Spleen (tissue), 11 donors: ENCODE measurements at regions not wholly inside any gene's neighbourhood (a gene's known extent, or its start where the extent isn't known, plus 50 kb on each side); places are given as distances from the start of the nearest gene placed in this dataset.

ENCODE experiments used
- DNase-seq: peaks from one replicate; pipeline ENCODE4 v3.0.0-alpha.2; 2020
- H3K27ac ChIP-seq, 8 donors: fragments of 200-600 bp; sonication (generic) in 7 of 8; 1 replicate in 4 of 8; 2 replicates in 4 of 8; pipeline versions ENCODE4 v1.5.0 to v1.8.0; 2016 to 2021; ENCODE audit warnings: inconsistent platforms in 4 of 8, mild to moderate bottlenecking in 4 of 8, moderate library complexity in 1 of 8
- H3K27me3 ChIP-seq, 7 donors: fragments of 200-600 bp; sonication (generic) in 6 of 7; replicated peaks in 1 of 7; 1 replicate in 4 of 7; 2 replicates in 3 of 7; pipeline versions ENCODE4 v1.5.0 to v1.8.0; 2016 to 2021; ENCODE audit warnings: inconsistent platforms in 3 of 7, mild to moderate bottlenecking in 1 of 7
- H3K36me3 ChIP-seq, 6 donors: fragments of 200-600 bp; sonication (generic) in 5 of 6; 1 replicate in 4 of 6; 2 replicates in 2 of 6; pipeline versions ENCODE4 v1.5.0 to v1.8.0; 2016 to 2021; ENCODE audit warnings: inconsistent platforms in 2 of 6
- H3K4me1 ChIP-seq, 6 donors: fragments of 200-600 bp; sonication (generic) in 5 of 6; 1 replicate in 3 of 6; 2 replicates in 3 of 6; pipeline versions ENCODE4 v1.5.0 to v1.8.0; 2016 to 2021; ENCODE audit warnings: inconsistent platforms in 3 of 6
- H3K4me3 ChIP-seq, 8 donors: fragments of 200-600 bp; sonication (generic) in 7 of 8; 1 replicate in 4 of 8; 2 replicates in 4 of 8; pipeline versions ENCODE4 v1.5.0 to v1.8.0; 2016 to 2021; ENCODE audit warnings: inconsistent platforms in 4 of 8, mild to moderate bottlenecking in 4 of 8, moderate library complexity in 2 of 8
- H3K9me3 ChIP-seq, 8 donors: fragments of 200-600 bp; sonication (generic) in 7 of 8; 1 replicate in 4 of 8; 2 replicates in 4 of 8; pipeline versions ENCODE4 v1.5.0 to v1.8.0; 2016 to 2021; ENCODE audit warnings: inconsistent platforms in 4 of 8
- CTCF ChIP-seq, 11 experiments: fragments of 200-600 bp in 7 of 11; fragments of 450-650 bp in 4 of 11; sonication (generic) in 4 of 11; IDR thresholded peaks in 8 of 11; conservative IDR thresholded peaks in 3 of 11; 1 replicate in 7 of 11; 2 replicates in 4 of 11; pipeline versions ENCODE4 v1.4.0 to v1.8.0; 2016 to 2021; ENCODE audit warnings: antibody characterized with exemption in 11 of 11, inconsistent platforms in 4 of 11, mild to moderate bottlenecking in 1 of 11
- POLR2A ChIP-seq, 3 donors: fragments of 450-650 bp; IDR thresholded peaks; one replicate each; pipeline ENCODE4 v1.5.1; 2017; ENCODE audit warnings: antibody characterized with exemption in 3 of 3, mild to moderate bottlenecking in 1 of 3
- POLR2AphosphoS5 ChIP-seq, 3 donors: sonication (generic); formaldehyde crosslinking; IDR thresholded peaks; one replicate each; pipeline ENCODE4 v1.5.1; 2017; ENCODE audit warnings: antibody characterized with exemption in 3 of 3
- WGBS, 5 donors: extraction: QIAGEN DNeasy Blood & Tissue Kit in 3 of 5; methylation state at CpG; one replicate each; pipeline versions ENCODE4 v1.1.5 to v1.1.7; 2013 to 2018; 5-methylcytosine and 5-hydroxymethylcytosine counted together
- intact Hi-C: fragments of 100-400 bp; cut with DNase I; formaldehyde crosslinking; loops from one replicate; pipeline ENCODE4 v1.15.0; 2023; ENCODE audit warnings: low total_unique reads
- donor health status: healthy with polysubstance abuse.
- donor health status: DM: no; HTN: no; CAD: no; lungs with moderate emphysema.
- donor health status: DM: no; HTN: no; CAD: no.
- donor health status: Bipolar disorder and iron deficiency.
- donor health status: healthy.
- donor health status: DM: no; HTN: no; CAD: no.
- donor health status: DM: yes; HTN: yes; CAD: no.

- Histone ChIP-seq H3K36me3 (no peaks in the 10 kb centered on the region), H3K9me3 (no peaks in the 10 kb centered on the region), H3K27ac (no peak overlapping the region), H3K27me3 (peaks cover 0 to 13% (median 0%) of the 10 kb centered on the region in 7 donors), H3K4me1 (no peaks in the 10 kb centered on the region), H3K4me3 (no peak overlapping the region)
- intact Hi-C loops = no loop called here
- DNase-seq = no peak
- WGBS, 5 donors = 13 to 24% (median 17%) methylated on average over 2 of the region's 2 CpGs
- TF ChIP-seq CTCF (IDR thresholded peaks at IDR 0.05 in 8 of 11, conservative IDR thresholded peaks at IDR 0.05 in 3 of 11) (no peak), POLR2AphosphoS5 (IDR thresholded peaks at IDR 0.05) (no peak), POLR2A (IDR thresholded peaks at IDR 0.05) (no peak)
These were observed 676.6 kb downstream of the DHX35 start for GRCh38 chr20:39638731-39639130.

- Histone ChIP-seq H3K9me3 (no peaks in the 10 kb centered on the region), H3K36me3 (no peaks in the 10 kb centered on the region), H3K27ac (no peak overlapping the region), H3K27me3 (peaks cover 0 to 8% (median 0%) of the 10 kb centered on the region in 7 donors), H3K4me1 (no peaks in the 10 kb centered on the region), H3K4me3 (no peak overlapping the region)
- no peak for DNase-seq
- intact Hi-C loops = no loop called here
- TF ChIP-seq POLR2AphosphoS5 (IDR thresholded peaks at IDR 0.05) = no peak
- TF ChIP-seq CTCF (IDR thresholded peaks at IDR 0.05 in 8 of 11, conservative IDR thresholded peaks at IDR 0.05 in 3 of 11) = no peak
- no peak for TF ChIP-seq POLR2A (IDR thresholded peaks at IDR 0.05)
- 66 to 74% (median 69%) methylated on average over 7 of the region's 7 CpGs for WGBS, 5 donors
These were observed 671.5 kb downstream of the DHX35 start for GRCh38 chr20:39633689-39634088.

GRCh38 chr20:39632757-39633156 is 670.6 kb downstream of the DHX35 start:
- Histone ChIP-seq H3K36me3 (no peaks in the 10 kb centered on the region), H3K9me3 (no peaks in the 10 kb centered on the region), H3K27me3 (peaks cover 0 to 8% (median 0%) of the 10 kb centered on the region in 7 donors), H3K27ac (no peak overlapping the region), H3K4me1 (no peaks in the 10 kb centered on the region), H3K4me3 (no peak overlapping the region)
- intact Hi-C loops = no loop called here
- TF ChIP-seq POLR2A (IDR thresholded peaks at IDR 0.05) (no peak), POLR2AphosphoS5 (IDR thresholded peaks at IDR 0.05) (no peak), CTCF (IDR thresholded peaks at IDR 0.05 in 8 of 11, conservative IDR thresholded peaks at IDR 0.05 in 3 of 11) (no peak)
- no peak for DNase-seq

GRCh38 chr20:39632176-39632575 is 670.0 kb downstream of the DHX35 start:
- Histone ChIP-seq H3K27ac (no peak overlapping the region), H3K4me3 (no peak overlapping the region), H3K4me1 (no peaks in the 10 kb centered on the region), H3K9me3 (no peaks in the 10 kb centered on the region), H3K36me3 (no peaks in the 10 kb centered on the region), H3K27me3 (peaks cover 0 to 8% (median 0%) of the 10 kb centered on the region in 7 donors)
- intact Hi-C loops = no loop called here
- TF ChIP-seq CTCF (IDR thresholded peaks at IDR 0.05 in 8 of 11, conservative IDR thresholded peaks at IDR 0.05 in 3 of 11) (no peak), POLR2AphosphoS5 (IDR thresholded peaks at IDR 0.05) (no peak), POLR2A (IDR thresholded peaks at IDR 0.05) (no peak)
- no peak for DNase-seq
